ENCODE measurements at regions not wholly inside any gene's neighbourhood (a gene's known extent, or its start where the extent isn't known, plus 50 kb on each side); places are given as distances from the start of the nearest gene placed in this dataset.

DNA sequence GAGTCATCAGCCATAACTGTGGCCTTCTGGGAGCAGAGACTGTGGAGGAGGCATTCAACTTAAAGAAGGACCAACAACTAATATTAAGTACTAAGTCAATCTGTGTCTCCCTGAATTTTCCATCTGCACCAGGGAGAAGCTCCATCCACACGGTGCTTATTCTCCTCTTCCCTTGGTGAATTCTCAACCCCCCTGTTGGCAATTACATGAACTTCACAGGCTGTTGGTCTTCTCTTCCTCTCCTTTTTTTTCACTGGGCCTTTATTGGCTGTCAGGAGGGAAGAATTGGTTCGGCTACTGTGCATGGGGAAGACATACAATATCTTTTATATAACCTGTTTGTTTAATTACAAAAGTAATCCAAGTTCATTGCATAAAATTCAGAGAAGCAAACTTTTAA is 152.8 kb upstream of the IRX6 start:
- H3K9me3 ChIP-seq: no peaks in the 10 kb centered on the region
- in situ Hi-C loops (cut with MboI; ENCODE audit: low sequenced_read_pairs): no loop called here
- H3K36me3 ChIP-seq (replicated peaks): no peaks in the 10 kb centered on the region
- H3K4me1 ChIP-seq: no peaks in the 10 kb centered on the region
- DNase-seq (ENCODE audit: low spot score in 2 of 2): no peak
- H3K4me3 ChIP-seq: no peak overlapping the region
- no peaks in the 10 kb centered on the region for H3K27me3 ChIP-seq (ENCODE audit: low read depth)

DNA sequence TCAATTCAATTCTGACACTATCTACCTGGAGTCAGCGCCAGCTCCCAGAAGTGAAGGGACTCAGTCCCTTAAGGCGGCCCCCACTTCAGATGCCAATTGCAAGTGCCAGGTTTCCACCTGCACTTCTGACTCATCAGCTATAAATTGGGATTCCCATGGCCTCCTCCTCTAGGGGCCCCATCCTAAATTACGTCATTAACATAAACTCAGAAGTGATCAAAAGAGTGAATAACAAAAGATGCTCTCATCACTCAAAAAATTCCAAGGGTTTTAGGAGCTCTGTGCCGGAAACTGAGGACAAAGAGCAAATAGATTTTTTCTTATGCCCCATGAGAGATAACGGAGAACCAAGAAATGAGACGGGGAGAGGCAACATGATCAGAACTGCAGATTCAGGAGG is 148.6 kb upstream of the IRX6 start:
- no peak overlapping the region for H3K4me3 ChIP-seq
- DNase-seq (ENCODE audit: low spot score in 2 of 2): peak in 1 of 2 experiments; percentile 8
- H3K9me3 ChIP-seq: no peaks in the 10 kb centered on the region
- no peaks in the 10 kb centered on the region for H3K36me3 ChIP-seq (replicated peaks)
- in situ Hi-C loops (cut with MboI; ENCODE audit: low sequenced_read_pairs): no loop called here
- H3K4me1 ChIP-seq: no peaks in the 10 kb centered on the region
- no peaks in the 10 kb centered on the region for H3K27me3 ChIP-seq (ENCODE audit: low read depth)

DNA sequence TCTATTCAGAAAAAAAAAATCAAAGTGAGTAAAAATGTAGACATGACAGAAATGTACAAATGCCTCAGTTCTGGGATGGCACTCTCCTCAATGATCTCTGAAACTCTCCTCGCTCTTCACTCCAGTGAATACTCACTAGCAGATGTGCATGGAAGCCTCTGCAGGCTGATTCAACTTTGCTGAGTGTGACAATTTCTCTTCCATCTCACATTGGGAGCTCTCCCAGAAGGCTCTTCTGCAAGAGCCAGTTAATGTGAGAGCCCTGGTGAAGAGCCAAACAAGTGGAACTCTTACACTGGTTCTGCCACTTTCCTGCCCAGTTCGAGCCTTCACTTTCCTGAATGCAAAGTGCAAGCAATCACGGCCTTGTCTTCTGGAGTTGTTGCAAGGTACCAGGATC is 147.1 kb upstream of the IRX6 start:
- H3K27me3 ChIP-seq (ENCODE audit: low read depth): no peaks in the 10 kb centered on the region
- H3K4me1 ChIP-seq: no peaks in the 10 kb centered on the region
- DNase-seq (ENCODE audit: low spot score in 2 of 2): no peak
- in situ Hi-C loops (cut with MboI; ENCODE audit: low sequenced_read_pairs): no loop called here
- no peaks in the 10 kb centered on the region for H3K36me3 ChIP-seq (replicated peaks)
- no peak overlapping the region for H3K4me3 ChIP-seq
- no peaks in the 10 kb centered on the region for H3K9me3 ChIP-seq

DNA sequence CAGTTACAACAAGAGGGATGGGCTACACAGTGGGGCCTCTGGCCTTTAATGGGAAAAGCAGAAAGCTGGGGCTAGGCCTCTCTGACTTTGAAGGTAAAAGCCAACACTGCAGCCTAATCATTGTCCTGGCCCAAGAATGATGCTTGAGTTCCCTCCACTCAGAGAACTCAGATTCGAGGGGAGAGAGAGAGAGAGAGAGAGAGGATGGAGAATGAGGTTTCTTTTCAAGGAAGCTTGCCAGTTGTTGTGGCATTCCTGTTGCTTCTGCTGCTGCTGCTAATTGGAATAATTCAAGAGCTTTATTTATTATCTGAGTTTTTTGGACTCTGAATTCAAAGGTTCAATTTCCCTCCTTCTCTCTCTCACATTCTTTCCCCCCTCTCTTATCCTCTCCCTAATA is 144.6 kb upstream of the IRX6 start:
- Histone ChIP-seq H3K4me3 (no peak overlapping the region), H3K9me3 (no peaks in the 10 kb centered on the region), H3K27me3 (ENCODE audit: low read depth) (no peaks in the 10 kb centered on the region), H3K4me1 (no peaks in the 10 kb centered on the region), H3K36me3 (replicated peaks) (no peaks in the 10 kb centered on the region)
- no peak for DNase-seq (ENCODE audit: low spot score in 2 of 2)
- in situ Hi-C loops (cut with MboI; ENCODE audit: low sequenced_read_pairs): no loop called here

DNA sequence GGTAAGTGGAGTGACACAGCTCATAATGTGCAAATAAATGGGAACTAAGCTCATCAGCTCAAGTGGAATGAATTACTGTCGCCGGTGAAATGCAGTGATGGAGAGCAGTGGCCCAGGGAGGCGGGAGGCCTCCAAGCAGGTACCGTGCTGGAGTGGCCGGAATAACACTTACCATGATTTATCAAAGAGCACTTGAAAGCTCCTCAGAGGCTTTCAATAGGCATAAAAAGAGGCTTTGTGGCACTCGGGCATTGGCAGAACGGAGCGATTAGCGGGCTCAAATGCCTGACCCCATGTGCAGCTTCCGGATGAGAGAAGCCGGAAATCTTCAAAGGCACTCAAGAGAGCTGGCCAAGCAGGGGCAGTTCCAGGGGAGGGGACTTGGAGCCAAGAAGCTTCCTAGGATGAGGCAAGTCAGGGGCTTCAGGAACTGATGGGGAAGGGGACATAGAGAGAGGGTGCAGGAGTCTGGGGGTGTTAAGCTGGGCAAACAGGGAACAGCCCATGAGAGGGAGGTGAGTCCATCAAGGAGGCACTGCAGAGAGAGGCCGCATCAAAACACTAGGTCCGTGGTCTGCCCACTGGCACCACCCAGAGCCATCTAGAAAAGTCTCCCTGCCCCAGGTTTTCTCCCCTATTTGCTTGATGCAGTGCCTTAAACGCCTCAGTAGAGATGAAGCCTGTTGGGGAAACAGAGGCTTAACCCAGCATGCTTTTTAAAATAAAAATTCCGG is 144.0 kb upstream of the IRX6 start:
- Histone ChIP-seq H3K4me1 (no peaks in the 10 kb centered on the region), H3K36me3 (replicated peaks) (no peaks in the 10 kb centered on the region), H3K9me3 (no peaks in the 10 kb centered on the region), H3K27me3 (ENCODE audit: low read depth) (no peaks in the 10 kb centered on the region), H3K4me3 (no peak overlapping the region)
- DNase-seq (ENCODE audit: low spot score in 2 of 2): no peak
- in situ Hi-C loops (cut with MboI; ENCODE audit: low sequenced_read_pairs): no loop called here

DNA sequence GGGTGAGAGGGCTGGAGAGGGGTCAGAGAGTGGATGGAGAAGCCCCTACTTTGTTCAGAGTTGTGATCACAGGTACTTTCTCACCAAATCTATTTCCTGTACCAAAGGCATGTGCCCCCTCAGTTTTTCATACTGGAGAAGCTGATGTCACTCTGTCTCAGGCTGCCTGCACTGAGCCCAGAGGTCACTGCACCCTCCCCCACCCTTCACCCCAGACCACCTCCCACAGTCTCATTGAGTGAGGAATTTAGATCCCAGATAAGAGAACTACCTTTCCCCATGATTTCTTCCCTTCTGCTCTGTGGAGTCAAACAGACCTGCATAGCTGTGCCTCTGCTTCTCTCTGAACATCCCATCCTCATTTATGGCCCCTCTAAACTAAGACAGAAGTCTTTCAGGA is 140.0 kb upstream of the IRX6 start:
- H3K36me3 ChIP-seq (replicated peaks): no peaks in the 10 kb centered on the region
- no peak overlapping the region for H3K4me3 ChIP-seq
- H3K27me3 ChIP-seq (ENCODE audit: low read depth): no peaks in the 10 kb centered on the region
- in situ Hi-C loops (cut with MboI; ENCODE audit: low sequenced_read_pairs): no loop called here
- no peak for DNase-seq (ENCODE audit: low spot score in 2 of 2)
- H3K9me3 ChIP-seq: no peaks in the 10 kb centered on the region
- H3K4me1 ChIP-seq: no peaks in the 10 kb centered on the region

DNA sequence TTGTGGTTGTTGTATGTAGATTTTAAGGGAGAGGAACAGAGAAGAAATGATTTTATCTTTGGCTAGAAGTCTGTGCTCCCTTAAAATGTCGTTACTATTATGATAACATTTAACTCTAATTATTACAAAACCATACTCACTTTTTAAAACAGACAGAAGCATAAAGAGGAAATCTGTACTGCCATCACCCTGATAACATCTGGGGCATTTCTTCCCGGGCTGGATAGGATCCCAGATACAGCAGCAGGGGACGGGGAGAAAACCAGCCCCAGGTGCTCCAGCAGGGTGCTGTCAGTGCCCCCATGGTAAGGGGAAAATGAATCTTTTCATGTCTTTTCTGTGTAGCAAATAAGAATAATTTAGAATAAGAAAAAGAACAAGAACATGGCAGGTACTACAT is 139.4 kb upstream of the IRX6 start:
- in situ Hi-C loops (cut with MboI; ENCODE audit: low sequenced_read_pairs): no loop called here
- no peaks in the 10 kb centered on the region for H3K27me3 ChIP-seq (ENCODE audit: low read depth)
- DNase-seq (ENCODE audit: low spot score in 2 of 2): no peak
- H3K9me3 ChIP-seq: no peaks in the 10 kb centered on the region
- no peaks in the 10 kb centered on the region for H3K36me3 ChIP-seq (replicated peaks)
- no peaks in the 10 kb centered on the region for H3K4me1 ChIP-seq
- no peak overlapping the region for H3K4me3 ChIP-seq

DNA sequence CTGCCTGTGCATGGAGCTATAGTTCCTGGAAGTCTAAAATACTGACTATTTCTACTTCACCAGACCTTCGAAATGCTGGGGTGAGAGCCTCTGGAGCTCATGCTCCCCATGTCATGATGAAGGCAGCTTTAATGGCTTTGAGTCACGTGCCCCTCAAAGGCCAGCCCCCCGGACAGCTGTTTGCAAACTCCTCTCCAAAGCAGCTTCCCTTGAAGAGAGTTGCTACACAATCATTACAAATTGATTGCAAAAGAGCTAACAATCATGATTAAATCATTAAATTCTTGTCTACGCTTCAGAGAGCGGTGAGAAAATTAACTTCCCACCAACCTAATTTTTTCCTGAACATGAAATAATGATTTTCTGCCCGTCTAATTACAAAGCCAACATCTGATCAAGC is 134.8 kb upstream of the IRX6 start:
- H3K27me3 ChIP-seq (ENCODE audit: low read depth): no peaks in the 10 kb centered on the region
- no peaks in the 10 kb centered on the region for H3K36me3 ChIP-seq (replicated peaks)
- no peak for DNase-seq (ENCODE audit: low spot score in 2 of 2)
- H3K4me1 ChIP-seq: no peaks in the 10 kb centered on the region
- no peak overlapping the region for H3K4me3 ChIP-seq
- in situ Hi-C loops (cut with MboI; ENCODE audit: low sequenced_read_pairs): no loop called here
- no peaks in the 10 kb centered on the region for H3K9me3 ChIP-seq

DNA sequence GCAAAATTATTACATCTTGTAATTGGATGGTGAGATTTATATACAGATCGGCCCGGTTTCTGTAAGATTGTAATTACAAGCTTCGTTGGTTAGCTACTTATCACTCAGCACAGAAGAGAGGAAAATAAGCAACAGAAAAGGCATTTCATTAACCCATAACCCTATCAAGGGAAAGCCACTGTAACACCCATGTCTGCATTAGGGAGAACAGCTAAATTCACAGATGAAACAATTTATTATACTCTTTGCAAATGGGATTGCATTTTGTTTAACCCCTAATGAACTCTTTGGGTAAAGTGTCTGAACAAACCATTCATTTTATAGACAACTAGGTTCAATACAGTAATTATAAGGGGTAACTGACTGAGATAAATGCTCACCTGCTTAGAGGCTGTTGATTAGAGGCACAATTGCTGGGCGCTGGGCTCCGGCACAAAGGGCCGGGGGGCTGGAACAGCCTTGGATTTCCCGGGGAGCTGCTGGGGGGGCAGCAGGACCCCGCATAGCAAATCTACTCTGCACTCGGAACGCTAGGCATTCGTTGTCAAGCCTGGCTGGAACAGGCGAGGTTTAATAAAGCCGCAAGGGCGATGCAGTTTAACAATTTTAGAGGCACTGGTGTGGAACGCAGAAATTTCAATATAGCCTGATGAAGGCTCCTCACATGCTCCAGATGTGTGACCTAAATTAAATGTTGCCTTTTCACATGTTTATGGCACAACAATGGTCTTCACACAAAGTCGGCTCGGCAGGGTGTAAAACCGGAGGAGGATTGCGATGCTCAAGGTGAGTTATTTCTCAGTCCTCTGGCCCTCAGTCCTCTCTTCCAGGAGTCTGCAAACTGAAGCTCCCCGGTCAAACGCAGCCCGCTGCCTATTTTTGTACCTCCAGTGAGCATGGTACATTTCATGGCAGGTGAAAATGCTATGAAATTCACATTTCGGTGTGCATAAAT is 134.0 kb upstream of the IRX6 start:
- DNase-seq (ENCODE audit: low spot score in 2 of 2): no peak
- Histone ChIP-seq H3K4me1 (no peaks in the 10 kb centered on the region), H3K27me3 (ENCODE audit: low read depth) (no peaks in the 10 kb centered on the region), H3K36me3 (replicated peaks) (no peaks in the 10 kb centered on the region), H3K9me3 (no peaks in the 10 kb centered on the region), H3K4me3 (no peak overlapping the region)
- in situ Hi-C loops (cut with MboI; ENCODE audit: low sequenced_read_pairs): no loop called here

DNA sequence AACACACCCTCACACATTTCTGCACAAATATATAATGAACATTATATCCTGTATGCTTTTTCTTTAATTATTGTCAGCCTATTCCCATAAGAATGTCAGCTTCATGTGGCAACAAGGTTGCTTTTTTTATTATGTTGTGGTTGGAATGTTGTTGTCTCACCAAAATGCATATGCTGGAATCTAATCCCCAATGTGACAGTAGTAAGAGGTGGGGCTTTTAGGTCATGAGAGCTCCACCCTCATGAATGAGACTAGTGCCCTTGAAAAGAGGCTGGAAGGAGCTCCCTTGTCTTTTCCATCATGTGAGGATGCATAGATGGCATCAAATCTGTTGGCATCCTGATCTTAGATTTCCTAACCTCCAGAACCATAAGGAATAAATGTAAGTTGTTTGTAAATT is 131.3 kb upstream of the IRX6 start:
- no peaks in the 10 kb centered on the region for H3K36me3 ChIP-seq (replicated peaks)
- no peaks in the 10 kb centered on the region for H3K9me3 ChIP-seq
- no peak for DNase-seq (ENCODE audit: low spot score in 2 of 2)
- in situ Hi-C loops (cut with MboI; ENCODE audit: low sequenced_read_pairs): no loop called here
- H3K27me3 ChIP-seq (ENCODE audit: low read depth): no peaks in the 10 kb centered on the region
- no peaks in the 10 kb centered on the region for H3K4me1 ChIP-seq
- no peak overlapping the region for H3K4me3 ChIP-seq

DNA sequence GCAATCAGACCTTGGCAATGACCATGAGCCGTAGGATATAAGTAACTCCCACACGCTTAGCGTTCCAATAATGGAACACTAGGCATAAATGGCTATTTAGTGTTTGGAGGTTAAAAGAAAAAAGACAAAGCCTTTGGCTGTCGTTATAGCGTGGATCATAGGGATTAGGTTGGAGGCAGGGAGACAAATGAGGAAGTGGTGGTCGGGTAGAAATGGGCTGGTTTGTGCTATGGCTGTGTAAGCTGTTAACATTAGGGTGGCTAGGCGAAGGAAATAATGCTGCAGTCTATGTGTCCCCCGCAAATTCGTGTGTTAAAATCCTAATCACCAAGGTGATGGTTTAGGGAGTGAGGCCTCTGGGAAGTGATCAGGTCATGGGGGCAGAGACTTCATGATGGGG is 120.4 kb upstream of the IRX6 start:
- in situ Hi-C loops (cut with MboI; ENCODE audit: low sequenced_read_pairs): no loop called here
- Histone ChIP-seq H3K4me1 (no peaks in the 10 kb centered on the region), H3K4me3 (no peak overlapping the region), H3K9me3 (no peaks in the 10 kb centered on the region), H3K27me3 (ENCODE audit: low read depth) (no peaks in the 10 kb centered on the region), H3K36me3 (replicated peaks) (no peaks in the 10 kb centered on the region)
- DNase-seq (ENCODE audit: low spot score in 2 of 2): no peak

DNA sequence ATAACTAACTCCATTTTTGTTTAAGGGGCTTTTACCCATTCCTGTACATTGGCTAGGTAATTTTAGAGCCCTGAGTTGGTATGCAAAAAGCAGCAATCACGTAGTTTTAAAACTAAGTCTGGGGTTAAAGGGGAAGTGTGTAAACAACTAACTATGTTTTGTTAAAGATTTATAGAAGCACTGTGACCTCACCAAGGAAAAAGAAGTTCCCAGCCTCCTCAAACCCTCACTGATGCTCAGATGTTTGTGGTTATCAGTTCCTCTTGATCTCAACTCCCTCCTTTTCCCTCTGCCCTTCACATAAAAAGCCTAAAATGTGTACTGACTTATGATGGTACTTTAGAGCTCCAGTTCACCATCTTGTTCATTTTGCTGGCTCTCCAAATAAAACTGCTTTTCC is 119.9 kb upstream of the IRX6 start:
- no peak for DNase-seq (ENCODE audit: low spot score in 2 of 2)
- Histone ChIP-seq H3K9me3 (no peaks in the 10 kb centered on the region), H3K36me3 (replicated peaks) (no peaks in the 10 kb centered on the region), H3K27me3 (ENCODE audit: low read depth) (no peaks in the 10 kb centered on the region), H3K4me1 (no peaks in the 10 kb centered on the region), H3K4me3 (no peak overlapping the region)
- in situ Hi-C loops (cut with MboI; ENCODE audit: low sequenced_read_pairs): no loop called here

DNA sequence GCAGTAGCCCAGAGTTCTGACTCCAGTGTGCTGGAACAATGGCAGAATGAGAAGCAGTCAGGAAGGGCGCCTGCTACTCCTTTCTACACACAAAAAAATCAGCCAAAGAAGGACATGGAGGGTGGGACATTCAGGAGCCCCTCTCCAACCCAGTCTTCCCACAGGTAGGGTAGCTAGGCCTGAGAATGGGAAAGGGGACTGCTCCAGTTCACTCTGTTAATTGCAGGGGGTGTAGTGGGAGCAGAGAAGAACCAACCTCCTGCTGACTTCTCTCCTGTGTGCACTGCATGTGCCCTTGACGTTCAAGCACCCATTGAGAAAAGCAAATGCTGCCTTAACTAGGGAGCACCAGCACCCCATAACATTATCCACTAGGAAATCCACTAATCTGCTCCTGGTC is 119.1 kb upstream of the IRX6 start:
- no peaks in the 10 kb centered on the region for H3K9me3 ChIP-seq
- no peaks in the 10 kb centered on the region for H3K27me3 ChIP-seq (ENCODE audit: low read depth)
- no peaks in the 10 kb centered on the region for H3K4me1 ChIP-seq
- no peak for DNase-seq (ENCODE audit: low spot score in 2 of 2)
- no peaks in the 10 kb centered on the region for H3K36me3 ChIP-seq (replicated peaks)
- in situ Hi-C loops (cut with MboI; ENCODE audit: low sequenced_read_pairs): no loop called here
- H3K4me3 ChIP-seq: no peak overlapping the region

DNA sequence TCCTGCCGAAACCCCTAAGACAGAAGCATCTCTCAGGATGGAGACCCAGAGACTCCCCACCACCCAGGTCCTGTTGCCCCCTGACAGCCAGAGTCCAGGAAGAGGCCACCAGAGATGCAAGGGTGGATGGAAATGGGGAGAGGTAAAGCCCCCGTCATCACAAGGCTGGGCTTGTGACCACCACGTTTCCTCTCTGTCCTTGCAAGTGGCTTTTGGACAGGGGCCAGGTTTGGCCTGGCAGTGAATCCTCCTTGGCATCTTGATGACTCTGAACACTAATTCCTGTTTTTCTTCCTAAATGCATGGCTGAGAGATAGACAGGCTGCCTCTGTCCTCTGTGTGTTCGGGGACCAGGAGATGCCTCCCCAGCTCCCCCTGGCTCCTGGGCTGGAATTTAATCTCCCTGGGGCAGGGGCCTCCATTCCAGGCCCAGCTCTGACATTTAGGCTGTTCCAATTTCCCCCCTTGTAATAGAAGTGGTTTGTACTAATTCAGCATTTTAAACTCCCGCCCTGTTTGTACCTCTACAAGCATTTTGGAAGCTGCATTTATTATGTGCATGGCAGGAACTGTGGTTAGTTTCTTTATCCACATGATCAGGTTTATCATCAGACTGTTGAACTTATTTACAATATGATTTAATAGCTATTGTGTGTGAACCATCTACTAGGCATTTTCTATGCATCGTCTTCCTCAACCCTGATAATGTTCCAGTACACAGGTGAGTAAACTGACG is 116.1 kb upstream of the IRX6 start:
- H3K27me3 ChIP-seq (ENCODE audit: low read depth): no peaks in the 10 kb centered on the region
- H3K4me3 ChIP-seq: no peak overlapping the region
- no peaks in the 10 kb centered on the region for H3K36me3 ChIP-seq (replicated peaks)
- H3K4me1 ChIP-seq: no peaks in the 10 kb centered on the region
- DNase-seq (ENCODE audit: low spot score in 2 of 2): no peak
- no peaks in the 10 kb centered on the region for H3K9me3 ChIP-seq
- in situ Hi-C loops (cut with MboI; ENCODE audit: low sequenced_read_pairs): no loop called here

All from HAP-1 (cell line).